IMR-90 (cell line): ENCODE measurements at regions not wholly inside any gene's neighbourhood (a gene's known extent, or its start where the extent isn't known, plus 50 kb on each side); places are given as distances from the start of the nearest gene placed in this dataset.

Experiments used
- ATAC-seq: fragments of 200-7000 bp; cut with Tn5 transposase; 2 replicates; pipeline ENCODE4 v1.9.1; 2020; ENCODE audit warnings: low read depth, mild to moderate bottlenecking, moderate library complexity
- BruUV-seq: library from RNA; stranded (reverse); fragments of 400-500 nt; replicated peaks from 2 replicates; lab custom pipeline; 2021; lab: Mats Ljungman, UMichigan
- CTCF ChIA-PET: fragments of 300-600 bp; formaldehyde crosslinking; extraction: SDS; loops from one replicate; lab custom pipeline; 2021; ENCODE audit warnings: antibody characterized with exemption; lab: Yijun Ruan, JAX
- POLR2A ChIA-PET: fragments of 300-600 bp; sonication (Branson Sonifier 250); formaldehyde crosslinking; loops from one replicate; lab custom pipeline; 2022; ENCODE audit warnings: antibody characterized with exemption; ENCODE audit not compliant: unreplicated experiment; lab: Charles Lee
- DNase-seq: peaks from one replicate; pipeline ENCODE4 v3.0.0; 2013
- H2AFZ ChIP-seq: replicated peaks from 2 replicates; pipeline ENCODE3; 2013; ENCODE audit warnings: low read length, mild to moderate bottlenecking; ENCODE audit not compliant: poor library complexity
- H2AK5ac ChIP-seq: 2 replicates; pipeline ENCODE4 v1.6.1; 2013; ENCODE audit warnings: low read depth, low read length, inconsistent platforms
- H2AK9ac ChIP-seq: replicated peaks from 2 replicates; pipeline ENCODE3; 2013; ENCODE audit warnings: mild to moderate bottlenecking, low read depth, low read length, moderate library complexity; ENCODE audit not compliant: poor library complexity
- H2BK120ac ChIP-seq: 2 replicates; pipeline ENCODE4 v1.6.1; 2013; ENCODE audit warnings: low read depth, low read length, inconsistent platforms
- H2BK15ac ChIP-seq: 3 replicates; pipeline ENCODE4 v1.6.1; 2013; ENCODE audit warnings: low read depth, low read length, inconsistent platforms
- H2BK20ac ChIP-seq: 2 replicates; pipeline ENCODE4 v1.6.1; 2013; ENCODE audit warnings: low read depth, mild to moderate bottlenecking, inconsistent platforms, low read length, moderate library complexity
- H2BK5ac ChIP-seq: 2 replicates; pipeline ENCODE4 v1.6.1; 2013; ENCODE audit warnings: mild to moderate bottlenecking, low read depth, low read length, inconsistent platforms; ENCODE audit not compliant: poor library complexity, severe bottlenecking
- H3K14ac ChIP-seq: replicated peaks from 2 replicates; pipeline ENCODE4 v1.6.1; 2013; ENCODE audit warnings: low read depth, low read length, inconsistent platforms
- H3K18ac ChIP-seq: 2 replicates; pipeline ENCODE4 v1.6.1; 2013; ENCODE audit warnings: low read depth, low read length, control low read depth
- H3K23ac ChIP-seq: 2 replicates; pipeline ENCODE4 v1.6.1; 2013; ENCODE audit warnings: low read depth, low read length, inconsistent platforms
- H3K27ac ChIP-seq: 2 replicates; pipeline ENCODE4 v1.5.1; 2013; ENCODE audit warnings: mild to moderate bottlenecking, control low read depth, low read length; ENCODE audit not compliant: insufficient read depth
- H3K27me3 ChIP-seq: 2 replicates; pipeline ENCODE4 v1.6.1; 2013; ENCODE audit warnings: low read length; ENCODE audit not compliant: control insufficient read depth, insufficient read depth
- H3K36me3 ChIP-seq: 2 replicates; pipeline ENCODE4 v1.6.1; 2013; ENCODE audit warnings: low read length, mixed read lengths; ENCODE audit not compliant: control insufficient read depth, insufficient read depth
- H3K4ac ChIP-seq: 2 replicates; pipeline ENCODE4 v1.6.1; 2013; ENCODE audit warnings: low read depth, low read length, inconsistent platforms
- H3K4me1 ChIP-seq: 2 replicates; pipeline ENCODE4 v1.6.1; 2013; ENCODE audit warnings: low read length, mixed read lengths; ENCODE audit not compliant: control insufficient read depth, insufficient read depth
- H3K4me2 ChIP-seq: 2 replicates; pipeline ENCODE4 v1.6.1; 2013; ENCODE audit warnings: low read depth, mild to moderate bottlenecking, control low read depth, low read length, moderate library complexity
- H3K4me3 ChIP-seq: 2 replicates; pipeline ENCODE4 v1.5.1; 2013; ENCODE audit warnings: low read depth, mild to moderate bottlenecking, control low read depth, low read length, moderate library complexity; ENCODE audit not compliant: insufficient read depth
- H3K56ac ChIP-seq: 2 replicates; pipeline ENCODE4 v1.6.1; 2013; ENCODE audit warnings: low read length, inconsistent platforms; ENCODE audit not compliant: insufficient read depth; ENCODE audit errors: extremely low read depth
- H3K79me1 ChIP-seq, 2 experiments: 2 replicates each; pipeline ENCODE4 v1.6.1; 2013; ENCODE audit warnings: low read length in 2 of 2, inconsistent platforms in 1 of 2, low read depth in 1 of 2
- H3K9ac ChIP-seq: 2 replicates; pipeline ENCODE4 v1.6.1; 2013; ENCODE audit warnings: low read depth, low read length, control low read depth
- H3K9me1 ChIP-seq: 2 replicates; pipeline ENCODE4 v1.6.1; 2013; ENCODE audit warnings: low read length, inconsistent platforms; ENCODE audit not compliant: insufficient read depth
- H3K9me3 ChIP-seq: 2 replicates; pipeline ENCODE4 v1.6.1; 2013; ENCODE audit warnings: low read length; ENCODE audit not compliant: control insufficient read depth, insufficient read depth
- H4K20me1 ChIP-seq: 2 replicates; pipeline ENCODE4 v1.6.1; 2013; ENCODE audit warnings: low read length, inconsistent platforms; ENCODE audit not compliant: insufficient read depth
- H4K5ac ChIP-seq: 2 replicates; pipeline ENCODE4 v1.6.1; 2013; ENCODE audit warnings: mild to moderate bottlenecking, low read depth, low read length, control low read depth
- H4K8ac ChIP-seq, 2 experiments: 2 replicates each; pipeline ENCODE4 v1.6.1; 2013; ENCODE audit warnings: low read depth in 2 of 2, low read length in 2 of 2, control low read depth in 1 of 2, inconsistent platforms in 1 of 2
- H4K91ac ChIP-seq: 2 replicates; pipeline ENCODE4 v1.6.1; 2013; ENCODE audit warnings: low read depth, low read length, inconsistent platforms; ENCODE audit not compliant: insufficient read depth
- BHLHE40 ChIP-seq: fragments of 150-350 bp; IDR thresholded peaks from 2 replicates; pipeline ENCODE4 v1.6.1; 2016; ENCODE audit warnings: mild to moderate bottlenecking, low read depth, low read length
- CEBPB ChIP-seq: IDR thresholded peaks from 2 replicates; pipeline ENCODE4 v1.6.1; 2012; ENCODE audit warnings: low read depth, low read length, improper control_type of control experiment
- CTCF ChIP-seq: conservative IDR thresholded peaks from 2 replicates; pipeline ENCODE4 v1.5.1; 2012; ENCODE audit warnings: mild to moderate bottlenecking, low read depth, low read length, improper control_type of control experiment
- ELK1 ChIP-seq: fragments of 150-350 bp; IDR thresholded peaks from 2 replicates; pipeline ENCODE4 v1.6.1; 2016; ENCODE audit warnings: low read depth, mild to moderate bottlenecking, low read length, moderate library complexity, borderline replicate concordance
- FOS ChIP-seq: fragments of 150-350 bp; IDR thresholded peaks from 2 replicates; pipeline ENCODE4 v1.6.1; 2016; ENCODE audit warnings: low read depth, low read length
- NFE2L2 ChIP-seq: fragments of 150-350 bp; IDR thresholded peaks from 2 replicates; pipeline ENCODE4 v1.6.1; 2016; ENCODE audit warnings: low read depth, mild to moderate bottlenecking, low read length
- POLR2A ChIP-seq: IDR thresholded peaks from 2 replicates; pipeline ENCODE4 v1.6.1; 2012; ENCODE audit warnings: mild to moderate bottlenecking, low read depth, low read length
- RAD21 ChIP-seq: IDR thresholded peaks from 2 replicates; pipeline ENCODE4 v1.6.1; 2012; ENCODE audit warnings: low read length, improper control_type of control experiment
- RFX5 ChIP-seq: IDR thresholded peaks from 2 replicates; pipeline ENCODE4 v1.8.0; 2012; ENCODE audit warnings: low read depth, mild to moderate bottlenecking, low read length, moderate library complexity
- SMC3 ChIP-seq: fragments of 150-350 bp; IDR thresholded peaks from 2 replicates; pipeline ENCODE4 v1.6.1; 2016; ENCODE audit warnings: low read depth, mild to moderate bottlenecking, antibody characterized with exemption, low read length, moderate library complexity
- USF2 ChIP-seq: fragments of 150-350 bp; IDR thresholded peaks from 2 replicates; pipeline ENCODE4 v1.6.1; 2017; ENCODE audit warnings: mild to moderate bottlenecking, antibody characterized with exemption, low read length, low read depth
- WGBS, 2 experiments: methylation state at CpG; one replicate each; pipeline versions ENCODE4 v1.1.5 to v1.1.7; 2013; ENCODE audit warnings: missing lambda C conversion rate in 2 of 2; ENCODE audit not compliant: insufficient read length in 1 of 2; ENCODE audit errors: extremely low coverage in 2 of 2; 5-methylcytosine and 5-hydroxymethylcytosine counted together
- dilution Hi-C: fragments of 300-500 bp; cut with HindIII; formaldehyde crosslinking; loops from one replicate; pipeline ENCODE4 v1.14.3; 2018; ENCODE audit warnings: low sequenced_read_pairs; ENCODE audit not compliant: unreplicated experiment
- in situ Hi-C: fragments of 300-500 bp; cut with MboI; formaldehyde crosslinking; loops from 3 replicates; pipeline ENCODE4 v1.14.3; 2019; ENCODE audit warnings: low sequenced_read_pairs, inconsistent platforms, mixed read lengths
- intact Hi-C: fragments of 100-400 bp; cut with micrococcal nuclease; formaldehyde crosslinking; loops from 2 replicates; pipeline ENCODE4 v1.10.0; 2022

- POLR2A ChIA-PET: no interaction called here
- Histone ChIP-seq H2BK120ac (no peak overlapping the region), H3K9me3 (peaks cover 15% of the 10 kb centered on the region), H2BK20ac (no peak overlapping the region), H4K91ac (no peak overlapping the region), H3K79me1 (no peaks in the 10 kb centered on the region), H4K5ac (no peak overlapping the region), H4K8ac (no peak overlapping the region), H3K36me3 (no peaks in the 10 kb centered on the region), H3K18ac (no peak overlapping the region), H3K4ac (no peak overlapping the region), H3K4me3 (no peak overlapping the region), H3K9ac (no peak overlapping the region), H3K27ac (no peak overlapping the region), H3K4me2 (no peak overlapping the region), H2AK5ac (no peak overlapping the region), H2BK15ac (no peak overlapping the region), H3K9me1 (no peaks in the 10 kb centered on the region), H3K27me3 (no peaks in the 10 kb centered on the region), H2BK5ac (no peak overlapping the region), H3K56ac (no peak overlapping the region), H2AK9ac (no peak overlapping the region), H3K14ac (no peak overlapping the region), H3K4me1 (no peaks in the 10 kb centered on the region), H4K20me1 (no peaks in the 10 kb centered on the region), H3K23ac (no peak overlapping the region), H2AFZ (no peak overlapping the region)
- no peak for DNase-seq
- TF ChIP-seq ELK1 (no peak), BHLHE40 (no peak), POLR2A (no peak), FOS (no peak), RFX5 (no peak), RAD21 (no peak), CEBPB (no peak), SMC3 (no peak), USF2 (no peak), NFE2L2 (no peak), CTCF (no peak)
- ATAC-seq: no peak
- WGBS, 2 experiments: no CpG with 5 or more reads among the region's 1 CpG
- no TSS peak for BruUV-seq
- intact Hi-C loops: no loop called here
- CTCF ChIA-PET: no interaction called here
- in situ Hi-C loops: no loop called here
- dilution Hi-C loops: no loop called here
Measured at GRCh38 chr22:34599567-34599966, 466.4 kb upstream of the ISX start.
